Mononuclear cell (primary cell): ENCODE measurements at regions not wholly inside any gene's neighbourhood (a gene's known extent, or its start where the extent isn't known, plus 50 kb on each side); places are given as distances from the start of the nearest gene placed in this dataset.
"Not testable (repeated sequence)": the region's sequence is repeated elsewhere in the genome, so short reads cannot be mapped to it uniquely, and the experiment has no call there.

ENCODE experiments used
- H3K27me3 ChIP-seq: 2 replicates; pipeline ENCODE4 v1.6.0; 2011; ENCODE audit warnings: low read length, control low read depth; ENCODE audit not compliant: insufficient read depth
- H3K4me1 ChIP-seq: 2 replicates; pipeline ENCODE4 v1.5.1; 2011; ENCODE audit warnings: mild to moderate bottlenecking, low read length, control low read depth; ENCODE audit not compliant: insufficient read depth
- H3K4me3 ChIP-seq: 2 replicates; pipeline ENCODE4 v1.5.1; 2011; ENCODE audit warnings: mild to moderate bottlenecking, low read length, moderate library complexity
- H3K9me3 ChIP-seq: 2 replicates; pipeline ENCODE4 v1.5.1; 2011; ENCODE audit warnings: low read depth, mild to moderate bottlenecking, control low read depth, low read length

- H3K27me3 ChIP-seq, H3K9me3 ChIP-seq, H3K4me3 ChIP-seq: not testable (repeated sequence)
- peaks cover 29% of the 10 kb centered on the region for H3K4me1 ChIP-seq
These were observed 162.8 kb upstream of the SERTAD2 start for GRCh38 chr2:64816526-64816925.

GRCh38 chr2:64817453-64817852 is 163.7 kb upstream of the SERTAD2 start:
- peaks cover 25% of the 10 kb centered on the region for H3K4me1 ChIP-seq
- no peak overlapping the region for H3K4me3 ChIP-seq
- H3K9me3 ChIP-seq: no peaks in the 10 kb centered on the region

GRCh38 chr2:64818664-64819060 is 164.9 kb upstream of the SERTAD2 start:
- no peak overlapping the region for H3K4me3 ChIP-seq
- no peaks in the 10 kb centered on the region for H3K27me3 ChIP-seq
- H3K9me3 ChIP-seq: no peaks in the 10 kb centered on the region
- H3K4me1 ChIP-seq: peaks cover 25% of the 10 kb centered on the region

More at GRCh38 chr2:64817453-64817852, 163.7 kb upstream of the SERTAD2 start:
- no peaks in the 10 kb centered on the region for H3K27me3 ChIP-seq

- H3K4me1 ChIP-seq: peaks cover 25% of the 10 kb centered on the region
- no peak overlapping the region for H3K4me3 ChIP-seq
- H3K9me3 ChIP-seq: no peaks in the 10 kb centered on the region
- H3K27me3 ChIP-seq: no peaks in the 10 kb centered on the region
These were observed 165.6 kb upstream of the SERTAD2 start for GRCh38 chr2:64819361-64819760.

GRCh38 chr2:64819774-64820688 is 166.3 kb upstream of the SERTAD2 start:
- Histone ChIP-seq H3K9me3 (no peaks in the 10 kb centered on the region), H3K4me1 (peaks cover 29% of the 10 kb centered on the region), H3K4me3 (no peak overlapping the region), H3K27me3 (no peaks in the 10 kb centered on the region)

- Histone ChIP-seq H3K4me1 (peaks cover 35% of the 10 kb centered on the region), H3K9me3 (no peaks in the 10 kb centered on the region), H3K4me3 (no peak overlapping the region), H3K27me3 (no peaks in the 10 kb centered on the region)
These were observed 167.2 kb upstream of the SERTAD2 start for GRCh38 chr2:64820901-64821300.

GRCh38 chr2:64823794-64824193 is 165.4 kb upstream of the SLC1A4 start:
- peaks cover 36% of the 10 kb centered on the region for H3K4me1 ChIP-seq
- no peaks in the 10 kb centered on the region for H3K9me3 ChIP-seq
- no peaks in the 10 kb centered on the region for H3K27me3 ChIP-seq
- H3K4me3 ChIP-seq: no peak overlapping the region

GRCh38 chr2:64825831-64826491 is 163.2 kb upstream of the SLC1A4 start:
- H3K27me3 ChIP-seq: no peaks in the 10 kb centered on the region

GRCh38 chr2:64826703-64827102 is 162.5 kb upstream of the SLC1A4 start:
- Histone ChIP-seq H3K4me3 (no peak overlapping the region), H3K4me1 (peaks cover 26% of the 10 kb centered on the region), H3K9me3 (no peaks in the 10 kb centered on the region), H3K27me3 (no peaks in the 10 kb centered on the region)

More at GRCh38 chr2:64825831-64826491, 163.2 kb upstream of the SLC1A4 start:
- no peak overlapping the region for H3K4me3 ChIP-seq
- H3K9me3 ChIP-seq: no peaks in the 10 kb centered on the region
- H3K4me1 ChIP-seq: peaks cover 20% of the 10 kb centered on the region

- no peak overlapping the region for H3K4me3 ChIP-seq
- no peaks in the 10 kb centered on the region for H3K9me3 ChIP-seq
- peaks cover 31% of the 10 kb centered on the region for H3K4me1 ChIP-seq
- no peaks in the 10 kb centered on the region for H3K27me3 ChIP-seq
These were observed 160.9 kb upstream of the SLC1A4 start for GRCh38 chr2:64828261-64828660.

- Histone ChIP-seq H3K27me3 (no peaks in the 10 kb centered on the region), H3K4me3 (no peak overlapping the region), H3K4me1 (peaks cover 31% of the 10 kb centered on the region), H3K9me3 (no peaks in the 10 kb centered on the region)
These were observed 159.7 kb upstream of the SLC1A4 start for GRCh38 chr2:64829525-64829924.

- H3K27me3 ChIP-seq: no peaks in the 10 kb centered on the region
- no peak overlapping the region for H3K4me3 ChIP-seq
- H3K4me1 ChIP-seq: peaks cover 16% of the 10 kb centered on the region
- H3K9me3 ChIP-seq: no peaks in the 10 kb centered on the region
These were observed 157.8 kb upstream of the SLC1A4 start for GRCh38 chr2:64831134-64831976.

GRCh38 chr2:64831977-64832328 is 157.2 kb upstream of the SLC1A4 start:
- Histone ChIP-seq H3K4me1 (peaks cover 16% of the 10 kb centered on the region), H3K4me3 (no peak overlapping the region), H3K9me3 (no peaks in the 10 kb centered on the region), H3K27me3 (no peaks in the 10 kb centered on the region)

- Histone ChIP-seq H3K4me3 (no peak overlapping the region), H3K27me3 (no peaks in the 10 kb centered on the region), H3K4me1 (peaks cover 21% of the 10 kb centered on the region), H3K9me3 (no peaks in the 10 kb centered on the region)
These were observed 156.3 kb upstream of the SLC1A4 start for GRCh38 chr2:64832936-64833335.

GRCh38 chr2:64836566-64836965 is 152.6 kb upstream of the SLC1A4 start:
- Histone ChIP-seq H3K4me3 (no peak overlapping the region), H3K27me3 (no peaks in the 10 kb centered on the region), H3K9me3 (no peaks in the 10 kb centered on the region), H3K4me1 (peaks cover 45% of the 10 kb centered on the region)
